Astrocyte of the spinal cord (primary cell): ENCODE measurements at regions not wholly inside any gene's neighbourhood (a gene's known extent, or its start where the extent isn't known, plus 50 kb on each side); places are given as distances from the start of the nearest gene placed in this dataset.
A peak's percentile ranks its signal among the peaks of the same experiment; 100 is the strongest.

Source experiments
- DNase-seq: peaks from one replicate; pipeline ENCODE4 v3.0.0; 2011; ENCODE audit warnings: low read depth, low spot score
- H3K4me3 ChIP-seq: 2 replicates; pipeline ENCODE4 v1.5.1; 2011; ENCODE audit warnings: low read depth, mild to moderate bottlenecking, low read length, moderate library complexity
- in situ Hi-C: cut with HindIII; loops from 2 replicates; pipeline ENCODE4 v1.10.0; 2017; ENCODE audit warnings: low sequenced_read_pairs
- TF ChIP-seq, protein P1 (sequence below): IDR thresholded peaks from 2 replicates; pipeline ENCODE4 v1.5.1; 2012; ENCODE audit warnings: low read depth, mild to moderate bottlenecking, low read length, inconsistent platforms

GRCh38 chr6:40956936-40957335 lies 82.1 kb downstream of the UNC5CL start:
- TF ChIP-seq, protein P1, sequence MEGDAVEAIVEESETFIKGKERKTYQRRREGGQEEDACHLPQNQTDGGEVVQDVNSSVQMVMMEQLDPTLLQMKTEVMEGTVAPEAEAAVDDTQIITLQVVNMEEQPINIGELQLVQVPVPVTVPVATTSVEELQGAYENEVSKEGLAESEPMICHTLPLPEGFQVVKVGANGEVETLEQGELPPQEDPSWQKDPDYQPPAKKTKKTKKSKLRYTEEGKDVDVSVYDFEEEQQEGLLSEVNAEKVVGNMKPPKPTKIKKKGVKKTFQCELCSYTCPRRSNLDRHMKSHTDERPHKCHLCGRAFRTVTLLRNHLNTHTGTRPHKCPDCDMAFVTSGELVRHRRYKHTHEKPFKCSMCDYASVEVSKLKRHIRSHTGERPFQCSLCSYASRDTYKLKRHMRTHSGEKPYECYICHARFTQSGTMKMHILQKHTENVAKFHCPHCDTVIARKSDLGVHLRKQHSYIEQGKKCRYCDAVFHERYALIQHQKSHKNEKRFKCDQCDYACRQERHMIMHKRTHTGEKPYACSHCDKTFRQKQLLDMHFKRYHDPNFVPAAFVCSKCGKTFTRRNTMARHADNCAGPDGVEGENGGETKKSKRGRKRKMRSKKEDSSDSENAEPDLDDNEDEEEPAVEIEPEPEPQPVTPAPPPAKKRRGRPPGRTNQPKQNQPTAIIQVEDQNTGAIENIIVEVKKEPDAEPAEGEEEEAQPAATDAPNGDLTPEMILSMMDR: no peak
- H3K4me3 ChIP-seq: no peak overlapping the region
- in situ Hi-C loops: no loop called here
- no peak for DNase-seq

- no peak overlapping the region for H3K4me3 ChIP-seq
- in situ Hi-C loops: no loop called here
- TF ChIP-seq, protein P1: no peak
- no peak for DNase-seq
Measured at GRCh38 chr6:40955178-40955545, 83.9 kb downstream of the UNC5CL start.

- TF ChIP-seq, protein P1: no peak
Measured at GRCh38 chr6:40954446-40955177, 84.4 kb downstream of the UNC5CL start.

DNA sequence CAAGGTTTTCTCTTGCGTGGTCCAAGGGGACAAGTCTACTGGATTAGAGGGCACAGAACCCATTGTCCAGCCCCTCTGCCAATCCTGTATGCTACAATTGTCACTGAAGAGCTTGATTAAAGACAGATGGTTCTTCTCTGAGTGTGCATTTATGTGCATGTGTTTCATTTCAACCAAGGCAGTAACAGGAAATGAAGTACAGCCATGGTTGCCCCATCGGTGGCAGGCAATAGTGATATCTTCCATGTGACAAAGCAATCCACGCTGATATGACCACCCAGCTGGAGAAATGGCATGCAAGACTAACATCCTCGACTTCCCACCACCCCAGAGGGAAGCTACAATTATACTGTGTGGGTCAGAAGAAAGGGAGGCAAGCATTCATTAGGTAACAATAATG lies 85.5 kb downstream of the UNC5CL start:
- in situ Hi-C loops: no loop called here
- H3K4me3 ChIP-seq: no peak overlapping the region
- TF ChIP-seq, protein P1: no peak
- no peak for DNase-seq

More at GRCh38 chr6:40954446-40955177, 84.4 kb downstream of the UNC5CL start:
- DNase-seq: no peak
- H3K4me3 ChIP-seq: no peak overlapping the region
- in situ Hi-C loops: no loop called here

DNA sequence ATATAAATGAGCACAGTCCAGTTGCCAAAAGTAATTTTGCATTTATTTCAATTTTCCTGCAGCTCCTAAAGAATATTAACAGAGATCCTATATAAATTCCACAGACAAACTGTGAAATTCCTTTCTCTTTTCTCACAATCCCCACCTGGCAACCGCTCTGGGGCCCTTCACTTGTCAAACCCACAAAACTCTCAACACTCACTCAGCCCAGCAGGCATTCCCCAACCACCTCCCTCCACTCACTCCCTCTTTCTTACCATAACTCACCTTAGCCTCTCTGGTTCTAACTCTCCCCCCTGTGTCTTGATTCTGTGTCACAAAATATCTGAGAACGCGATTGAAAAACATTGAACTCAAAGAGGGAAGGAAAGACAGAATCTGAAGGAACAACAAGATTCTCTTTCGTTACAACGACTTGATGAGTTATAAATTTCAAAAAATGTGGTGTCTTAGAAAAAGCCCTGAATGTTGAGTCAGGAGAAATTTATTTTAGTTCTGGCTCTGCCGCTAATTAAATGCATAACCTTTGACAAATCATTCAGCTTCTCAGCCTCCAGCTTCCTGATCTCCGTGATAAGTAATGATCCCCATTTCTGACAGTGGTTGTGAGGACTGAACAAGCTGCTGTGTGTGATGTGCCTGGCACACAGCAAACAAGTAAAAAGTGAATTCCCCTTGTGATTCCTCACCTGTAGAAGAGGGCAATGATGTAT lies 87.9 kb downstream of the UNC5CL start:
- peak; percentile 61 for DNase-seq
- in situ Hi-C loops: no loop called here
- TF ChIP-seq, protein P1: no peak
- no peak overlapping the region for H3K4me3 ChIP-seq

DNA sequence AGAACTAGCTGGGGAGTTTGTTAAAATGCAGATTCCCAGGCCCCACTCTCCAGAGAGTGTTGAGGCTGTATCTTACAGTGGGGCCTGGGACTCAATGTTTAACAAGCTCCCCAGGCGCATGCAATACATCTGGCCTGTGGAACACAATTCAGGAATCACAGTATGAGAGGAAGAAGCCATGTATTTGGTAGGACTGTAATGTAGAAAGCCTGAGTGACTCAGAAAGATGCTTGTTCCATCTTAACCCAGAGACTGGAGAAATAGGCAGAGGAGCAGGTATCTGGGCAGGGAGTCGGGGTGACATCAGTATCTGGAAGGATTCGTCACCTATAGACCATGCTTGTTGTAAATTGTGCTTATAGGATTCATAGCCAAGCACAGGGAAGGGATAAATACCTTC lies 90.5 kb downstream of the UNC5CL start:
- H3K4me3 ChIP-seq: no peak overlapping the region
- DNase-seq: no peak
- in situ Hi-C loops: no loop called here
- TF ChIP-seq, protein P1: no peak
